NCI-H1436 treated with DMSO at 0.1 percent for 48 hours (cell line): ENCODE measurements at regions not wholly inside any gene's neighbourhood (a gene's known extent, or its start where the extent isn't known, plus 50 kb on each side); places are given as distances from the start of the nearest gene placed in this dataset.

ENCODE experiments used
- DNase-seq: peaks from one replicate; lab custom pipeline; 2025; lab: John Stamatoyannopoulos, UW

DNA sequence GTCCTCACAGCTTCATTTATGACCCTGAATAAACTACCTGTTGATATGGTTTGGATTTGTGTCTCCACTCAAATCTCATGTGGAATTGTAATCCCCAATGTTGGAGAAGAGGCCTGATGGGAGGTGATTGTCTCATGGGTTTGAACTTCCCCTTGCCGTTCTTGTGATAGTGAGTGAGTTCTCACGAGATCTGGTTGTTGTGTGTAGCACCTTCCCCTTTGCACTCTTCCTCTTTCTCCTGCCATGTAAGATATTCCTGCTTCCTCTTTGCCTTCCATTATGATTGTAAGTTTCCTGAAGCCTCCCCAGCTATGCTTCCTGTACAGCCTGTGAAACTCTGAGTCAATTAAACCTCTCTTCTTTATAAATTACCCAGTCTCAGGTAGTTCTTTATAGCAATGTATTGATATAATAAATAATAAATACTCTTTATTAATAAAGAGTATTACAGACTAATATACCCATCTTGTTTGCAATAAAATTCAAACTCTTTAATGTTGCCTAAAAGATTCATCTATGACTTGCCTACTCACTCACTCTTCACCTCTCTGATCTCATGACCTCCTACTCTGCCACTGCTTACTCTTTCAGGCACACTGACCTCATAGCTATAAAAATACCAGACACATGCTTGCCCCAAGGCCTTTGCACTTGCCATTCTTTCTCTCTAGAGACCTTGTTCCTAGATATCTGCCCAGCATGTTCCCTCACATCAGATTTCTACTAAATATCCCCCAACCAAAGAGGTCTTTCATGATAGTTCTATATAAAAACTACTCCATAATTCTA, 256.4 kb upstream of the MARCKS start:
- no peak for DNase-seq

DNA sequence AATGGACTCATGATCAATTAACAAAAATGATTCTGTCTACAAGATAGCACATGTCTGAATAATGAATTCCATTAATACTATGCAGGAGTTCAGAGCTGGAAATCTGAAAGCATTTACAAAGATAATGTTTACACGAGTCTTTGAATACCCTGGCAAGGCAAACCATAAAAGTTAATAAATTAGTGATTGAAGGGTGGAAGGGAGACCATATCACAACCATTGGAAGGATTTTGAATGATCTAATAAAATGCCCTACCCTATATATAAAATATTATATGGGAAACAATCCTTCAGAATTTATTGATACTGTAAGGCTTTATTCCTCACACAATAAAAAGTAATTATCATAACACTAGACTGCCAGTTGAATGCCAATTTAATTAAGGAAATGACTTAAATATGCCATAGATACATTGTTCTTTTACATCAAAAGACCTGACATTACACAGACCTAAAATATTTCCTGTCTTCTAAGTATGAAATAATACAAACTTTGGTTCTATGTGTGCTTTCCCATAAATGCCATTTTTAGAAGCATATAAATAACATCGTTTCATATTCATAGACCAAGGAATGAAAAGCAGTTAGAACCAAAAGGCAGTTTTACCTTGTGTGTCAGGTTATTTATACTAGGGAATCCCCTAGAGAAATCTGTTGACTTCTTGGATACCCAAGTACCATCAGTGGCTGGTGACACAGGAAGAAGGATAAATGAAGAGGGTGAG, 249.2 kb upstream of the MARCKS start:
- no peak for DNase-seq

GRCh38 chr6:113610377-113610988, 246.7 kb upstream of the MARCKS start:
- no peak for DNase-seq

- no peak for DNase-seq
Measured at GRCh38 chr6:113616701-113617274, 240.4 kb upstream of the MARCKS start.

GRCh38 chr6:113619077-113619476, 238.1 kb upstream of the MARCKS start:
- no peak for DNase-seq

- DNase-seq, result no peak
Measured at GRCh38 chr6:113620386-113620785, 236.8 kb upstream of the MARCKS start.

- no peak for DNase-seq
Measured at GRCh38 chr6:113622254-113622653, 234.9 kb upstream of the MARCKS start.

GRCh38 chr6:113623129-113623528, 234.0 kb upstream of the MARCKS start:
- no peak for DNase-seq

- no peak for DNase-seq
Measured at GRCh38 chr6:113625850-113626249, 231.3 kb upstream of the MARCKS start.

- no peak for DNase-seq
Measured at GRCh38 chr6:113626475-113626874, 230.7 kb upstream of the MARCKS start.

GRCh38 chr6:113627480-113627879, 229.7 kb upstream of the MARCKS start:
- no peak for DNase-seq

- no peak for DNase-seq
Measured at GRCh38 chr6:113629256-113629655, 227.9 kb upstream of the MARCKS start.

GRCh38 chr6:113629975-113630737, 227.0 kb upstream of the MARCKS start:
- DNase-seq, result no peak

GRCh38 chr6:113630738-113631535, 226.2 kb upstream of the MARCKS start:
- DNase-seq, result no peak

- no peak for DNase-seq
Measured at GRCh38 chr6:113631666-113632065, 225.5 kb upstream of the MARCKS start.

DNA sequence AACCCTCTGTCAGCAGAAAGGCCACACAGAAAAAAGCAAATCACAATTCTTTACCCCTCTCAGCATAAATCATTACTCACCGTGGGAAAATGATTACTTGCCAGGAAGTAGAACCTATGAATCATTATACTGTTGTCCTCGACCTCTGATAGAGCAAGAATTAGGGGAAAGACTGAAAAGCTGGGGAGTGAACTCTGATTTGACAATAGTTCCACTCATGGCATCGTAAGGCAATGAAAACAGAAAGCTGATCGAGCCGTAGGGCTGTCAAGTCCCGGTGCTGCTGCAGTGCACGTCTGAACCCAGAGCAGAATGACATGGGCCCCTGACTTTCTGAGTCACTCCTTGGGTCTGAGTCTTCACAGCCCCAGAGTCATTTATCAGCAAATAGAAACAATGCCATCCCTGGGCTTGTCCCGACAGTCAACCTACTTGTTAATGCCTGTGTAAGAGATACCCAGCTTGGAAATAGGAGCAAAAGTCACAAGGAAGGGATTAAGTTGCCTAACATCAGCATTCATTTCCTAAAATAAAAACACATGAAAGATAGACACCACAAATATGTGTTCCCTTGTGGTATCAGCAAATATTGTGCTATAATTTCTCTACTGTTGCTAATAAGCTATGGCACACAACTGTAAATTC, 224.8 kb upstream of the MARCKS start:
- no peak for DNase-seq

DNA sequence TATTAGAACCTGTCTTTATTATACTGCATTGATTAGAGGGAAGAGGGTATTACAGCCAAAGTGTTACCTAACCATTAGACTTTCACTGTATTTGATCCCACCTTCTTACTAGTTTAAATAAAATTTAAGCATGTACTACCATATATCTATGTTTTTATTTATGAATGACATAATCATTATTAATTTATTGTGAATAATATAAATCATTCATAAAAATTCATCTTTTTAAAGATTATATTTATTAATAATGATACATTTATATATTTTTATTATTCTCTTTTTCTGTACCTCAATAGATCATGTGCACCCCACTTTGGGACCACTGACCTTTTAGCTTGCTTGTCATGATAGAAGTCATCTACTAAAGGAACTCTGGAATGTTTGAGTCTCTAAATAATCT, 223.5 kb upstream of the MARCKS start:
- no peak for DNase-seq

DNA sequence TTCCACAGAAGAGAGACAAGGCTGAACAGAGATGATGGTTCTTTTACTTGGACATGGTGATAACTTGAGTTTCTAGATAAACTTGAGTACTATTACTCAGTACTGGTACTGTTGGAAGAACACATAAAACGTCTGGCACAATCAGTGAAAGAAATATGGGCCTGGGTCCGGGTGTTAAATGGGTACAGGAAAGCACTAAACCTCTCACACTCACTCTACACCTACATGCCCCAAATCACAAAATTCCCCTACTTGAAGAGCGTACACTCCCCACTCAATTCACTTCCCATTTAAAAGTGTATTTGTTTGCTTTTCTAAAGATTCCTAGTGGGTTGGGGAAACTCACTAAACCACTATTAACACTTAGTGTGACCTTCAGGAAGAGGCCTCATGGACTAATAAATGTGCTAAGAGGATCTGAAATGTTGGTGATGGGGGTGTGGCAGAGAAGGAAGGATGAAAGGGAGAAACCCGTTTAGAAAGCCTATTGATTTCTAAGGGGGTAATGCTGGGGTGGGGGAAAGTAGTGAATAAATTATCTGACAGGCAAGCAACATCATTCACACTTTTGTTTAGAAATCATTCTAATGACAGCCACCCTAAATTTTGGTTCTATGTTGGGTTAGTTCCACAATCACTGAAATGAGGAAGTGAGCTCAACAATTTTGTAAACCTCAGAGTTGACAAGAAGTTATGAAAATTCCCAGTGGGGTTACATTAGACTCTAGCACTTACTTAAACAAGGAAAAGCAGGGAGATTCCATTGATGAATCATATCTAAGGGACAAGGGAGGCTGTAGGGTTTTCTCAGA, 222.6 kb upstream of the MARCKS start:
- no peak for DNase-seq

GRCh38 chr6:113635222-113635986, 221.7 kb upstream of the MARCKS start:
- DNase-seq, result no peak
